ENCODE measurements at regions not wholly inside any gene's neighbourhood (a gene's known extent, or its start where the extent isn't known, plus 50 kb on each side); places are given as distances from the start of the nearest gene placed in this dataset.

- no peaks in the 10 kb centered on the region for H3K79me2 ChIP-seq (ENCODE audit: insufficient read depth)
- H3K9ac ChIP-seq, result no peak overlapping the region
- in situ Hi-C loops (cut with MboI), result no loop called here
- no peaks in the 10 kb centered on the region for H4K20me1 ChIP-seq (ENCODE audit: insufficient read depth)
- TF ChIP-seq EZH2phosphoT487 (IDR thresholded peaks at IDR 0.05; ENCODE audit: insufficient read depth, low read depth) (no peak), EZH2 (IDR thresholded peaks at IDR 0.05; ENCODE audit: insufficient read depth, poor library complexity, severe bottlenecking) (no peak)
- H3K9me2 ChIP-seq (ENCODE audit: insufficient read depth), result no peaks in the 10 kb centered on the region
- peaks cover 14% of the 10 kb centered on the region; the same call in 1 of the 2 replicates for H3K27me3 ChIP-seq (replicated peaks; ENCODE audit: insufficient read depth)
- no peaks in the 10 kb centered on the region for H3K4me1 ChIP-seq (ENCODE audit: insufficient read depth)
- H3K9me3 ChIP-seq (ENCODE audit: low read depth), result no peaks in the 10 kb centered on the region
- WGBS, 2 experiments (ENCODE audit: low coverage in 1 of 2, low lambda C conversion rate in 2 of 2, missing lambda C conversion rate in 2 of 2), result 28 to 29% methylated on average over 4 of the region's 4 CpGs
- no peak for DNase-seq
- no peaks in the 10 kb centered on the region for H3F3A ChIP-seq (ENCODE audit: insufficient read depth)
- no peak overlapping the region for H3K4me3 ChIP-seq
- no peak overlapping the region for H2AFZ ChIP-seq
- no peak overlapping the region for H3K27ac ChIP-seq
- H3K4me2 ChIP-seq (ENCODE audit: unreplicated experiment), result no peak overlapping the region
- no peaks in the 10 kb centered on the region for H3K36me3 ChIP-seq (ENCODE audit: low read depth)
Observed at GRCh38 chr10:123561141-123561440, 105.1 kb upstream of the GPR26 start.

GRCh38 chr10:123562387-123562786 lies 103.8 kb upstream of the GPR26 start:
- WGBS, 2 experiments (ENCODE audit: low coverage in 1 of 2, low lambda C conversion rate in 2 of 2, missing lambda C conversion rate in 2 of 2), result 76 to 85% methylated on average over 1 of the region's 1 CpG
- TF ChIP-seq EZH2 (IDR thresholded peaks at IDR 0.05; ENCODE audit: insufficient read depth, poor library complexity, severe bottlenecking), result no peak
- in situ Hi-C loops (cut with MboI), result no loop called here

GRCh38 chr10:123562811-123563580 lies 103.2 kb upstream of the GPR26 start:
- Histone ChIP-seq H3K9me2 (ENCODE audit: insufficient read depth) (no peaks in the 10 kb centered on the region), H3K79me2 (ENCODE audit: insufficient read depth) (no peaks in the 10 kb centered on the region), H3K9me3 (ENCODE audit: low read depth) (no peaks in the 10 kb centered on the region), H3K4me3 (no peak overlapping the region), H2AFZ (no peak overlapping the region), H3F3A (ENCODE audit: insufficient read depth) (no peaks in the 10 kb centered on the region), H4K20me1 (ENCODE audit: insufficient read depth) (no peaks in the 10 kb centered on the region), H3K27ac (no peak overlapping the region), H3K4me2 (ENCODE audit: unreplicated experiment) (no peak overlapping the region), H3K4me1 (ENCODE audit: insufficient read depth) (no peaks in the 10 kb centered on the region), H3K27me3 (replicated peaks; ENCODE audit: insufficient read depth) (peaks cover 14% of the 10 kb centered on the region; the same call in 1 of the 2 replicates), H3K9ac (no peak overlapping the region), H3K36me3 (ENCODE audit: low read depth) (no peaks in the 10 kb centered on the region)
- peak; percentile 26 for DNase-seq
- 26 to 32% methylated on average over 8 of the region's 8 CpGs for WGBS, 2 experiments (ENCODE audit: low coverage in 1 of 2, low lambda C conversion rate in 2 of 2, missing lambda C conversion rate in 2 of 2)
- in situ Hi-C loops (cut with MboI), result no loop called here
- TF ChIP-seq EZH2phosphoT487 (IDR thresholded peaks at IDR 0.05; ENCODE audit: insufficient read depth, low read depth) (no peak), EZH2 (IDR thresholded peaks at IDR 0.05; ENCODE audit: insufficient read depth, poor library complexity, severe bottlenecking) (no peak)

More at GRCh38 chr10:123562387-123562786, 103.8 kb upstream of the GPR26 start:
- H3K27me3 ChIP-seq (replicated peaks; ENCODE audit: insufficient read depth), result peaks cover 14% of the 10 kb centered on the region; the same call in 1 of the 2 replicates
- no peak overlapping the region for H3K9ac ChIP-seq
- H3K4me2 ChIP-seq (ENCODE audit: unreplicated experiment), result no peak overlapping the region
- H3K4me1 ChIP-seq (ENCODE audit: insufficient read depth), result no peaks in the 10 kb centered on the region
- H3F3A ChIP-seq (ENCODE audit: insufficient read depth), result no peaks in the 10 kb centered on the region
- H3K9me3 ChIP-seq (ENCODE audit: low read depth), result no peaks in the 10 kb centered on the region
- H3K9me2 ChIP-seq (ENCODE audit: insufficient read depth), result no peaks in the 10 kb centered on the region
- no peaks in the 10 kb centered on the region for H3K36me3 ChIP-seq (ENCODE audit: low read depth)
- DNase-seq, result no peak
- no peak overlapping the region for H2AFZ ChIP-seq
- no peaks in the 10 kb centered on the region for H4K20me1 ChIP-seq (ENCODE audit: insufficient read depth)
- no peak overlapping the region for H3K4me3 ChIP-seq
- H3K27ac ChIP-seq, result no peak overlapping the region
- H3K79me2 ChIP-seq (ENCODE audit: insufficient read depth), result no peaks in the 10 kb centered on the region

- Histone ChIP-seq H2AFZ (no peak overlapping the region), H3K79me2 (ENCODE audit: insufficient read depth) (no peaks in the 10 kb centered on the region), H3K27me3 (replicated peaks; ENCODE audit: insufficient read depth) (peaks cover 14% of the 10 kb centered on the region; the same call in 1 of the 2 replicates), H3K4me3 (no peak overlapping the region), H4K20me1 (ENCODE audit: insufficient read depth) (no peaks in the 10 kb centered on the region), H3K4me2 (ENCODE audit: unreplicated experiment) (no peak overlapping the region), H3K9me2 (ENCODE audit: insufficient read depth) (no peaks in the 10 kb centered on the region), H3K9me3 (ENCODE audit: low read depth) (no peaks in the 10 kb centered on the region), H3F3A (ENCODE audit: insufficient read depth) (no peaks in the 10 kb centered on the region), H3K36me3 (ENCODE audit: low read depth) (no peaks in the 10 kb centered on the region), H3K27ac (no peak overlapping the region), H3K9ac (no peak overlapping the region), H3K4me1 (ENCODE audit: insufficient read depth) (no peaks in the 10 kb centered on the region)
- in situ Hi-C loops (cut with MboI), result no loop called here
- DNase-seq, result no peak
- WGBS, 2 experiments (ENCODE audit: low coverage in 1 of 2, low lambda C conversion rate in 2 of 2, missing lambda C conversion rate in 2 of 2), result 41 to 52% methylated on average over 5 of the region's 5 CpGs
- TF ChIP-seq EZH2 (IDR thresholded peaks at IDR 0.05; ENCODE audit: insufficient read depth, poor library complexity, severe bottlenecking) (no peak), EZH2phosphoT487 (IDR thresholded peaks at IDR 0.05; ENCODE audit: insufficient read depth, low read depth) (no peak)
Observed at GRCh38 chr10:123563581-123563855, 102.6 kb upstream of the GPR26 start.

- Histone ChIP-seq H3K4me2 (ENCODE audit: unreplicated experiment) (no peak overlapping the region), H3K79me2 (ENCODE audit: insufficient read depth) (no peaks in the 10 kb centered on the region), H2AFZ (no peak overlapping the region), H3K9me3 (ENCODE audit: low read depth) (no peaks in the 10 kb centered on the region), H3K36me3 (ENCODE audit: low read depth) (no peaks in the 10 kb centered on the region), H3K27ac (no peak overlapping the region), H3K9me2 (ENCODE audit: insufficient read depth) (no peaks in the 10 kb centered on the region), H3K4me1 (ENCODE audit: insufficient read depth) (no peaks in the 10 kb centered on the region), H3K9ac (no peak overlapping the region), H3K27me3 (replicated peaks; ENCODE audit: insufficient read depth) (peaks cover 14% of the 10 kb centered on the region; the same call in 1 of the 2 replicates), H3K4me3 (no peak overlapping the region), H3F3A (ENCODE audit: insufficient read depth) (no peaks in the 10 kb centered on the region), H4K20me1 (ENCODE audit: insufficient read depth) (no peaks in the 10 kb centered on the region)
- WGBS, 2 experiments (ENCODE audit: low coverage in 1 of 2, low lambda C conversion rate in 2 of 2, missing lambda C conversion rate in 2 of 2), result 42 to 45% methylated on average over 5 of the region's 5 CpGs
- in situ Hi-C loops (cut with MboI), result no loop called here
- DNase-seq, result no peak
- TF ChIP-seq EZH2phosphoT487 (IDR thresholded peaks at IDR 0.05; ENCODE audit: insufficient read depth, low read depth) (no peak), EZH2 (IDR thresholded peaks at IDR 0.05; ENCODE audit: insufficient read depth, poor library complexity, severe bottlenecking) (no peak)
Observed at GRCh38 chr10:123563994-123564393, 102.2 kb upstream of the GPR26 start.

Data from GM23248 (cell line).